Stimulated activated CD4-positive, alpha-beta T cell treated with anti-CD3 and anti-CD28 coated beads, Interleukin-4, amount 100 ng/mL, for 4 hours (primary cell): ENCODE measurements at regions not wholly inside any gene's neighbourhood (a gene's known extent, or its start where the extent isn't known, plus 50 kb on each side); places are given as distances from the start of the nearest gene placed in this dataset.
"Not testable (repeated sequence)": the region's sequence is repeated elsewhere in the genome, so short reads cannot be mapped to it uniquely, and the experiment has no call there.

ENCODE experiments used
- DNase-seq, 2 experiments: peaks; one replicate each; pipeline ENCODE4 v3.0.0-alpha.2; 2020

GRCh38 chr2:7154656-7155055 is 237.4 kb downstream of the RNF144A start:
- no peak for DNase-seq

GRCh38 chr2:7161501-7161900 is 244.3 kb downstream of the RNF144A start:
- no peak for DNase-seq

- DNase-seq = no peak
These were observed 248.5 kb downstream of the RNF144A start for GRCh38 chr2:7165736-7166135.

GRCh38 chr2:7167801-7168411 is 250.7 kb downstream of the RNF144A start:
- no peak for DNase-seq

- no peak for DNase-seq
These were observed 252.4 kb downstream of the RNF144A start for GRCh38 chr2:7169593-7169992.

GRCh38 chr2:7178996-7179395 is 261.8 kb downstream of the RNF144A start:
- DNase-seq = not testable (repeated sequence)

- no peak for DNase-seq
These were observed 263.6 kb downstream of the RNF144A start for GRCh38 chr2:7180638-7181370.

- no peak for DNase-seq
These were observed 265.3 kb downstream of the RNF144A start for GRCh38 chr2:7182525-7182924.

- DNase-seq = no peak
These were observed 271.9 kb downstream of the RNF144A start for GRCh38 chr2:7189106-7189505.

GRCh38 chr2:7190587-7191324 is 273.5 kb downstream of the RNF144A start:
- DNase-seq = no peak

GRCh38 chr2:7191932-7192331 is 274.7 kb downstream of the RNF144A start:
- no peak for DNase-seq

GRCh38 chr2:7193457-7193856 is 276.2 kb downstream of the RNF144A start:
- no peak for DNase-seq

GRCh38 chr2:7194950-7195349 is 277.7 kb downstream of the RNF144A start:
- DNase-seq = no peak

GRCh38 chr2:7196883-7197282 is 279.7 kb downstream of the RNF144A start:
- DNase-seq = no peak

- no peak for DNase-seq
These were observed 284.6 kb downstream of the RNF144A start for GRCh38 chr2:7201851-7202250.

- DNase-seq = peak; percentile 29 to 42
These were observed 285.9 kb downstream of the RNF144A start for GRCh38 chr2:7203056-7203467.

- no peak for DNase-seq
These were observed 288.1 kb downstream of the RNF144A start for GRCh38 chr2:7205151-7205830.

- no peak for DNase-seq
These were observed 289.0 kb downstream of the RNF144A start for GRCh38 chr2:7206111-7206810.

GRCh38 chr2:7207631-7208030 is 290.4 kb downstream of the RNF144A start:
- DNase-seq = no peak

- no peak for DNase-seq
These were observed 292.7 kb downstream of the RNF144A start for GRCh38 chr2:7209757-7210555.

- no peak for DNase-seq
These were observed 293.5 kb downstream of the RNF144A start for GRCh38 chr2:7210712-7211111.

GRCh38 chr2:7225848-7226247 is 308.6 kb downstream of the RNF144A start:
- DNase-seq = no peak
